NCI-H510A treated with DMSO at 0.1 percent for 48 hours (cell line): ENCODE measurements at regions not wholly inside any gene's neighbourhood (a gene's known extent, or its start where the extent isn't known, plus 50 kb on each side); places are given as distances from the start of the nearest gene placed in this dataset.

ENCODE experiments used
- DNase-seq: peaks from one replicate; lab custom pipeline; 2025; lab: John Stamatoyannopoulos, UW

- no peak for DNase-seq
These were observed 214.9 kb upstream of the SPRED2 start for GRCh38 chr2:65647249-65647842.

GRCh38 chr2:65640793-65641103 lies 208.3 kb upstream of the SPRED2 start:
- DNase-seq = no peak

GRCh38 chr2:65639156-65639864 lies 206.9 kb upstream of the SPRED2 start:
- no peak for DNase-seq

- DNase-seq = no peak
These were observed 206.0 kb upstream of the SPRED2 start for GRCh38 chr2:65638443-65638842.

- no peak for DNase-seq
These were observed 204.5 kb upstream of the SPRED2 start for GRCh38 chr2:65636813-65637483.

GRCh38 chr2:65636024-65636423 lies 203.6 kb upstream of the SPRED2 start:
- no peak for DNase-seq

GRCh38 chr2:65634304-65634703 lies 201.9 kb upstream of the SPRED2 start:
- DNase-seq = no peak

- no peak for DNase-seq
These were observed 198.2 kb upstream of the SPRED2 start for GRCh38 chr2:65630643-65631042.

- DNase-seq = no peak
These were observed 195.8 kb upstream of the SPRED2 start for GRCh38 chr2:65628156-65628555.

GRCh38 chr2:65626831-65627230 lies 194.4 kb upstream of the SPRED2 start:
- no peak for DNase-seq

- DNase-seq = no peak
These were observed 193.6 kb upstream of the SPRED2 start for GRCh38 chr2:65625982-65626381.

GRCh38 chr2:65622951-65623535 lies 190.6 kb upstream of the SPRED2 start:
- no peak for DNase-seq

- no peak for DNase-seq
These were observed 190.1 kb upstream of the SPRED2 start for GRCh38 chr2:65622499-65622898.

- no peak for DNase-seq
These were observed 188.1 kb upstream of the SPRED2 start for GRCh38 chr2:65620524-65620923.

GRCh38 chr2:65620026-65620425 lies 187.6 kb upstream of the SPRED2 start:
- no peak for DNase-seq

GRCh38 chr2:65615602-65616001 lies 183.2 kb upstream of the SPRED2 start:
- no peak for DNase-seq

- DNase-seq = no peak
These were observed 181.7 kb upstream of the SPRED2 start for GRCh38 chr2:65613968-65614555.

- no peak for DNase-seq
These were observed 179.1 kb upstream of the SPRED2 start for GRCh38 chr2:65611488-65611887.

- no peak for DNase-seq
These were observed 176.5 kb upstream of the SPRED2 start for GRCh38 chr2:65608916-65609315.

GRCh38 chr2:65608466-65608865 lies 176.1 kb upstream of the SPRED2 start:
- DNase-seq = no peak

GRCh38 chr2:65607662-65608305 lies 175.4 kb upstream of the SPRED2 start:
- no peak for DNase-seq

GRCh38 chr2:65605743-65606058 lies 173.3 kb upstream of the SPRED2 start:
- DNase-seq = no peak
